Neural progenitor cell (in vitro differentiated cells): ENCODE measurements at regions not wholly inside any gene's neighbourhood (a gene's known extent, or its start where the extent isn't known, plus 50 kb on each side); places are given as distances from the start of the nearest gene placed in this dataset.

ENCODE experiments used
- DNase-seq: peaks from one replicate; pipeline ENCODE4 v3.0.0-alpha.2; 2016; ENCODE audit warnings: low spot score
- H2AFZ ChIP-seq: fragments of 200-600 bp; sonication (generic); replicated peaks from 2 replicates; pipeline ENCODE4 v1.6.1; 2016; ENCODE audit warnings: antibody characterized with exemption
- H3F3A ChIP-seq: fragments of 200-600 bp; sonication (generic); 2 replicates; pipeline ENCODE4 v1.6.1; 2016; ENCODE audit warnings: antibody characterized with exemption, low read depth
- H3K27ac ChIP-seq: fragments of 200-600 bp; sonication (generic); 2 replicates; pipeline ENCODE4 v1.5.1; 2016; ENCODE audit warnings: mild to moderate bottlenecking
- H3K27me3 ChIP-seq: fragments of 200-600 bp; sonication (generic); 2 replicates; pipeline ENCODE4 v1.6.1; 2016; ENCODE audit warnings: mild to moderate bottlenecking, moderate library complexity
- H3K36me3 ChIP-seq: fragments of 200-600 bp; sonication (generic); 2 replicates; pipeline ENCODE4 v1.5.1; 2016
- H3K4me1 ChIP-seq: fragments of 200-600 bp; sonication (generic); 2 replicates; pipeline ENCODE4 v1.6.1; 2016; ENCODE audit warnings: mixed run types
- H3K4me2 ChIP-seq: fragments of 200-600 bp; sonication (generic); 2 replicates; pipeline ENCODE4 v1.6.1; 2016
- H3K4me3 ChIP-seq: fragments of 200-600 bp; sonication (generic); 2 replicates; pipeline ENCODE4 v1.5.1; 2016
- H3K79me2 ChIP-seq: fragments of 200-600 bp; sonication (generic); 2 replicates; pipeline ENCODE4 v1.6.1; 2016; ENCODE audit warnings: low read depth
- H3K9ac ChIP-seq: fragments of 200-600 bp; sonication (generic); 2 replicates; pipeline ENCODE4 v1.6.1; 2016
- H3K9me3 ChIP-seq: fragments of 200-600 bp; sonication (generic); 2 replicates; pipeline ENCODE4 v1.5.1; 2016; ENCODE audit warnings: low read depth
- H4K20me1 ChIP-seq: fragments of 200-600 bp; sonication (generic); 2 replicates; pipeline ENCODE4 v1.6.1; 2016; ENCODE audit warnings: low read depth
- H3K27ac Mint-ChIP-seq: 3 replicates; pipeline ENCODE4 v1.8.0; 2021; ENCODE audit warnings: mixed read lengths
- H3K27me3 Mint-ChIP-seq: 2 replicates; pipeline ENCODE4 v1.8.0; 2022; ENCODE audit warnings: low read depth, mild to moderate bottlenecking, inconsistent platforms, moderate library complexity, mixed read lengths; ENCODE audit not compliant: insufficient read depth
- H3K36me3 Mint-ChIP-seq: 3 replicates; pipeline ENCODE4 v1.8.0; 2021; ENCODE audit warnings: mixed read lengths
- H3K4me1 Mint-ChIP-seq: 3 replicates; pipeline ENCODE4 v1.8.0; 2021; ENCODE audit warnings: mixed read lengths
- H3K4me3 Mint-ChIP-seq: 3 replicates; pipeline ENCODE4 v1.8.0; 2021; ENCODE audit warnings: mild to moderate bottlenecking, moderate library complexity, mixed read lengths
- H3K9me3 Mint-ChIP-seq: 3 replicates; pipeline ENCODE4 v1.8.0; 2020; ENCODE audit warnings: mixed read lengths
- CTCF ChIP-seq: fragments of 200-600 bp; sonication (generic); IDR thresholded peaks from 2 replicates; pipeline ENCODE4 v1.5.1; 2017; ENCODE audit warnings: antibody characterized with exemption, mild to moderate bottlenecking
- EZH2 ChIP-seq: fragments of 200-600 bp; sonication (generic); IDR thresholded peaks from 2 replicates; pipeline ENCODE4 v1.6.1; 2017; ENCODE audit warnings: antibody characterized with exemption, mild to moderate bottlenecking, moderate library complexity
- EZH2phosphoT487 ChIP-seq: fragments of 200-600 bp; sonication (generic); IDR thresholded peaks from 2 replicates; pipeline ENCODE4 v1.6.1; 2017; ENCODE audit warnings: antibody characterized with exemption

GRCh38 chr4:131316086-131316485 is 1833.0 kb upstream of the PCDH10 start:
- Histone ChIP-seq H3K9me3 (no peaks in the 10 kb centered on the region), H3K9ac (no peak overlapping the region), H2AFZ (no peak overlapping the region), H3K36me3 (no peaks in the 10 kb centered on the region), H4K20me1 (no peaks in the 10 kb centered on the region), H3K4me2 (no peak overlapping the region), H3K4me1 (no peaks in the 10 kb centered on the region), H3K27me3 (no peaks in the 10 kb centered on the region), H3F3A (no peaks in the 10 kb centered on the region), H3K27ac (no peak overlapping the region), H3K4me3 (no peak overlapping the region), H3K79me2 (no peaks in the 10 kb centered on the region)
- H3K27ac Mint-ChIP-seq: no peak overlapping the region
- no peaks in the 10 kb centered on the region for H3K4me1 Mint-ChIP-seq
- DNase-seq: no peak
- H3K4me3 Mint-ChIP-seq: no peak overlapping the region
- H3K9me3 Mint-ChIP-seq: no peaks in the 10 kb centered on the region
- no peak for TF ChIP-seq EZH2
- TF ChIP-seq EZH2phosphoT487: no peak
- TF ChIP-seq CTCF: no peak
- no peaks in the 10 kb centered on the region for H3K27me3 Mint-ChIP-seq
- H3K36me3 Mint-ChIP-seq: no peaks in the 10 kb centered on the region

DNA sequence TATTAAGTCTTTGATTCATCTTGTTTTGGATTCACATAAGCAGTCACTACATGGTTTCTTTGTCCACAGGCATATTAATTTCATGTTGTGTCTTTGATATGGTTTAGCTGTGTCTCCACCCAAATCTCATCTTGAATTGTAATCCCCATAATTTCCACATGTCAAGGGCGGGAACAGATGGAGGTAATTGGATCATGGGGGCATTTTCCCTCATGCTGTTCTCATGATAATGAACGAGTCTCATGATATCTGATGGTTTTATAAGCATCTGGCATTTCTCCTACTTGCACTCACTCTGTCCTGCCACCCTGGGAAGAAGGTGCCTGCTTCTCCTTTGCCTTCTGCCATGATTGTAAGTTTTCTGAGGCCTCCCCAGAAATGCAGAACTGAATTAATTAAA is 1811.2 kb upstream of the PCDH10 start:
- no peaks in the 10 kb centered on the region for H3F3A ChIP-seq
- H3K27ac Mint-ChIP-seq: no peak overlapping the region
- H3K4me3 Mint-ChIP-seq: no peak overlapping the region
- H3K4me1 Mint-ChIP-seq: no peaks in the 10 kb centered on the region
- H3K36me3 Mint-ChIP-seq: no peaks in the 10 kb centered on the region
- H3K79me2 ChIP-seq: no peaks in the 10 kb centered on the region
- DNase-seq: no peak
- H3K27me3 Mint-ChIP-seq: no peaks in the 10 kb centered on the region
- H3K4me1 ChIP-seq: no peaks in the 10 kb centered on the region
- no peak overlapping the region for H3K4me2 ChIP-seq
- no peak overlapping the region for H3K27ac ChIP-seq
- H3K9ac ChIP-seq: no peak overlapping the region
- H3K9me3 Mint-ChIP-seq: no peaks in the 10 kb centered on the region
- no peak overlapping the region for H3K4me3 ChIP-seq
- H4K20me1 ChIP-seq: no peaks in the 10 kb centered on the region
- no peak overlapping the region for H2AFZ ChIP-seq
- H3K36me3 ChIP-seq: no peaks in the 10 kb centered on the region
- TF ChIP-seq EZH2phosphoT487 (no peak), EZH2 (no peak)
- H3K9me3 ChIP-seq: no peaks in the 10 kb centered on the region
- no peaks in the 10 kb centered on the region for H3K27me3 ChIP-seq

GRCh38 chr4:131339137-131339536 is 1810.0 kb upstream of the PCDH10 start:
- Histone ChIP-seq H3K27me3 (no peaks in the 10 kb centered on the region), H3K27ac (no peak overlapping the region), H3K4me2 (no peak overlapping the region), H3K9me3 (no peaks in the 10 kb centered on the region), H2AFZ (no peak overlapping the region), H3F3A (no peaks in the 10 kb centered on the region), H3K4me1 (no peaks in the 10 kb centered on the region), H4K20me1 (no peaks in the 10 kb centered on the region), H3K9ac (no peak overlapping the region), H3K36me3 (no peaks in the 10 kb centered on the region), H3K79me2 (no peaks in the 10 kb centered on the region), H3K4me3 (no peak overlapping the region)
- Mint-ChIP-seq H3K4me3 (no peak overlapping the region), H3K9me3 (no peaks in the 10 kb centered on the region), H3K27me3 (no peaks in the 10 kb centered on the region), H3K36me3 (no peaks in the 10 kb centered on the region), H3K27ac (no peak overlapping the region), H3K4me1 (no peaks in the 10 kb centered on the region)
- DNase-seq: no peak
- no peak for TF ChIP-seq CTCF
- no peak for TF ChIP-seq EZH2phosphoT487
- TF ChIP-seq EZH2: no peak

GRCh38 chr4:131344761-131345160 is 1804.3 kb upstream of the PCDH10 start:
- no peak overlapping the region for H2AFZ ChIP-seq
- Mint-ChIP-seq H3K27ac (no peak overlapping the region), H3K27me3 (no peaks in the 10 kb centered on the region), H3K36me3 (no peaks in the 10 kb centered on the region), H3K9me3 (no peaks in the 10 kb centered on the region), H3K4me3 (no peak overlapping the region), H3K4me1 (no peaks in the 10 kb centered on the region)
- TF ChIP-seq EZH2phosphoT487 (no peak), CTCF (no peak), EZH2 (no peak)
- H3K4me1 ChIP-seq: peaks cover 5% of the 10 kb centered on the region
- H3F3A ChIP-seq: no peaks in the 10 kb centered on the region
- no peak overlapping the region for H3K27ac ChIP-seq
- no peaks in the 10 kb centered on the region for H3K9me3 ChIP-seq
- H3K79me2 ChIP-seq: no peaks in the 10 kb centered on the region
- H3K27me3 ChIP-seq: no peaks in the 10 kb centered on the region
- no peaks in the 10 kb centered on the region for H4K20me1 ChIP-seq
- H3K4me3 ChIP-seq: no peak overlapping the region
- H3K4me2 ChIP-seq: no peak overlapping the region
- no peak overlapping the region for H3K9ac ChIP-seq
- no peaks in the 10 kb centered on the region for H3K36me3 ChIP-seq
- peak; percentile 2 for DNase-seq
